Natural killer cell (primary cell): ENCODE measurements at regions not wholly inside any gene's neighbourhood (a gene's known extent, or its start where the extent isn't known, plus 50 kb on each side); places are given as distances from the start of the nearest gene placed in this dataset.

Experiments used
- ATAC-seq, 3 donors: fragments of 150-1000 bp in 2 of 3; fragments of 200-7000 bp in 1 of 3; cut with Tn5 transposase; 1 replicate in 1 of 3; 2 replicates in 2 of 3; pipeline ENCODE4 v1.10.0; 2021; ENCODE audit warnings: mild to moderate bottlenecking in 2 of 3, moderate library complexity in 2 of 3
- DNase-seq, 2 donors: peaks; one replicate each; pipeline versions ENCODE4 v3.0.0 to v3.0.0-alpha.2; 2013 to 2021; ENCODE audit warnings: mixed read lengths in 1 of 2
- H3K27ac ChIP-seq: one replicate; pipeline ENCODE4 v1.5.1; 2013; ENCODE audit warnings: mild to moderate bottlenecking, low read length
- H3K27me3 ChIP-seq: one replicate; pipeline ENCODE4 v1.6.1; 2013; ENCODE audit warnings: low read length; ENCODE audit not compliant: control insufficient read depth, insufficient read depth
- H3K36me3 ChIP-seq: one replicate; pipeline ENCODE4 v1.6.1; 2013; ENCODE audit warnings: low read length; ENCODE audit not compliant: control insufficient read depth, insufficient read depth
- H3K4me1 ChIP-seq: one replicate; pipeline ENCODE4 v1.6.1; 2013; ENCODE audit warnings: low read length; ENCODE audit not compliant: control insufficient read depth, insufficient read depth
- H3K4me3 ChIP-seq: one replicate; pipeline ENCODE4 v1.5.1; 2013; ENCODE audit warnings: low read length
- H3K9me3 ChIP-seq: one replicate; pipeline ENCODE4 v1.6.1; 2013; ENCODE audit warnings: low read length; ENCODE audit not compliant: control insufficient read depth, insufficient read depth
- H3K27ac Mint-ChIP-seq, 2 donors: one replicate each; pipeline ENCODE4 v1.8.0; 2022; ENCODE audit warnings: mild to moderate bottlenecking in 2 of 2, mixed read lengths in 2 of 2, moderate library complexity in 1 of 2
- H3K27me3 Mint-ChIP-seq, 2 donors: one replicate each; pipeline ENCODE4 v1.8.0; 2022; ENCODE audit warnings: low read depth in 2 of 2, mixed read lengths in 2 of 2
- H3K36me3 Mint-ChIP-seq: one replicate; pipeline ENCODE4 v1.8.0; 2022; ENCODE audit warnings: mixed read lengths
- H3K4me1 Mint-ChIP-seq, 2 donors: one replicate each; pipeline ENCODE4 v1.8.0; 2022; ENCODE audit warnings: mixed read lengths in 2 of 2
- H3K4me3 Mint-ChIP-seq: one replicate; pipeline ENCODE4 v1.8.0; 2022; ENCODE audit warnings: mild to moderate bottlenecking, moderate library complexity, mixed read lengths
- H3K9me3 Mint-ChIP-seq, 2 donors: one replicate each; pipeline ENCODE4 v1.8.0; 2022; ENCODE audit warnings: mixed read lengths in 2 of 2
- CTCF ChIP-seq: fragments of 200-600 bp; IDR thresholded peaks from one replicate; pipeline ENCODE4 v1.8.0; 2022; ENCODE audit warnings: antibody characterized with exemption
- WGBS: methylation state at CpG from one replicate; pipeline ENCODE4 v1.1.7; 2013; ENCODE audit warnings: missing lambda C conversion rate; ENCODE audit not compliant: insufficient coverage; 5-methylcytosine and 5-hydroxymethylcytosine counted together
- intact Hi-C: fragments of 100-400 bp; cut with micrococcal nuclease; formaldehyde crosslinking; loops from one replicate; pipeline ENCODE4 v1.14.2; 2022

- Histone ChIP-seq H3K27ac (no peak overlapping the region), H3K4me1 (no peaks in the 10 kb centered on the region), H3K27me3 (no peaks in the 10 kb centered on the region), H3K36me3 (no peaks in the 10 kb centered on the region), H3K4me3 (no peak overlapping the region), H3K9me3 (no peaks in the 10 kb centered on the region)
- H3K36me3 Mint-ChIP-seq, result no peaks in the 10 kb centered on the region
- H3K27ac Mint-ChIP-seq, result no peak overlapping the region
- H3K4me1 Mint-ChIP-seq, result no peaks in the 10 kb centered on the region
- DNase-seq, result no peak
- intact Hi-C loops, result no loop called here
- peaks cover 0 to 4% of the 10 kb centered on the region in 2 donors for H3K9me3 Mint-ChIP-seq
- ATAC-seq, result no peak
- no peak overlapping the region for H3K4me3 Mint-ChIP-seq
- 99% methylated on average over 3 of the region's 3 CpGs for WGBS
- no peak for TF ChIP-seq CTCF
- H3K27me3 Mint-ChIP-seq, result no peaks in the 10 kb centered on the region
These were observed 219.4 kb upstream of the NCKAP5 start for GRCh38 chr2:133787651-133788050.

- no peak for TF ChIP-seq CTCF
- peaks cover 0 to 4% of the 10 kb centered on the region in 2 donors for H3K9me3 Mint-ChIP-seq
- H3K4me1 ChIP-seq, result no peaks in the 10 kb centered on the region
- H3K27ac Mint-ChIP-seq, result no peak overlapping the region
- H3K27me3 ChIP-seq, result no peaks in the 10 kb centered on the region
- H3K4me3 Mint-ChIP-seq, result no peak overlapping the region
- H3K4me1 Mint-ChIP-seq, result no peaks in the 10 kb centered on the region
- no peaks in the 10 kb centered on the region for H3K36me3 ChIP-seq
- no peaks in the 10 kb centered on the region for H3K9me3 ChIP-seq
- no peak overlapping the region for H3K4me3 ChIP-seq
- DNase-seq (no peak), ATAC-seq (no peak)
- H3K36me3 Mint-ChIP-seq, result no peaks in the 10 kb centered on the region
- 48% methylated on average over 1 of the region's 1 CpG for WGBS
- no peaks in the 10 kb centered on the region for H3K27me3 Mint-ChIP-seq
- intact Hi-C loops, result no loop called here
- H3K27ac ChIP-seq, result no peak overlapping the region
These were observed 220.1 kb upstream of the NCKAP5 start for GRCh38 chr2:133788386-133788785.

GRCh38 chr2:133789743-133790142, 221.5 kb upstream of the NCKAP5 start:
- intact Hi-C loops, result no loop called here
- H3K9me3 ChIP-seq, result no peaks in the 10 kb centered on the region
- Mint-ChIP-seq H3K27me3 (no peaks in the 10 kb centered on the region), H3K4me3 (no peak overlapping the region), H3K4me1 (no peaks in the 10 kb centered on the region), H3K27ac (no peak overlapping the region), H3K9me3 (peaks cover 9 to 12% of the 10 kb centered on the region in 2 donors), H3K36me3 (no peaks in the 10 kb centered on the region)
- no peaks in the 10 kb centered on the region for H3K27me3 ChIP-seq
- H3K36me3 ChIP-seq, result no peaks in the 10 kb centered on the region
- ATAC-seq (no peak), DNase-seq (no peak)
- no peaks in the 10 kb centered on the region for H3K4me1 ChIP-seq
- H3K4me3 ChIP-seq, result no peak overlapping the region
- TF ChIP-seq CTCF, result no peak
- 57% methylated on average over 3 of the region's 4 CpGs for WGBS
- no peak overlapping the region for H3K27ac ChIP-seq

GRCh38 chr2:133790711-133791110, 222.4 kb upstream of the NCKAP5 start:
- Histone ChIP-seq H3K4me1 (no peaks in the 10 kb centered on the region), H3K27me3 (no peaks in the 10 kb centered on the region), H3K9me3 (no peaks in the 10 kb centered on the region), H3K27ac (no peak overlapping the region), H3K36me3 (no peaks in the 10 kb centered on the region), H3K4me3 (no peak overlapping the region)
- ATAC-seq (no peak), DNase-seq (no peak)
- Mint-ChIP-seq H3K4me3 (no peak overlapping the region), H3K36me3 (no peaks in the 10 kb centered on the region), H3K4me1 (no peaks in the 10 kb centered on the region), H3K27me3 (no peaks in the 10 kb centered on the region), H3K9me3 (peaks cover 10 to 12% of the 10 kb centered on the region in 2 donors), H3K27ac (no peak overlapping the region)
- 81% methylated on average over 1 of the region's 1 CpG for WGBS
- intact Hi-C loops, result no loop called here
- no peak for TF ChIP-seq CTCF
